Colonic mucosa (tissue), 4 donors: ENCODE measurements at regions not wholly inside any gene's neighbourhood (a gene's known extent, or its start where the extent isn't known, plus 50 kb on each side); places are given as distances from the start of the nearest gene placed in this dataset.

ENCODE experiments used
- DNase-seq: peaks from one replicate; pipeline ENCODE4 v3.0.0-alpha.2; 2020
- H3K27ac ChIP-seq: fragments of 200-600 bp; one replicate; pipeline ENCODE4 v1.8.0; 2021
- H3K27me3 ChIP-seq: fragments of 200-600 bp; one replicate; pipeline ENCODE4 v1.8.0; 2021
- H3K36me3 ChIP-seq: fragments of 200-600 bp; one replicate; pipeline ENCODE4 v1.8.0; 2021
- H3K4me1 ChIP-seq: fragments of 200-600 bp; one replicate; pipeline ENCODE4 v1.8.0; 2021; ENCODE audit warnings: mild to moderate bottlenecking
- H3K4me3 ChIP-seq: fragments of 200-600 bp; one replicate; pipeline ENCODE4 v1.8.0; 2021
- H3K9ac ChIP-seq, 2 donors: one replicate each; pipeline ENCODE4 v1.7.0; 2013; ENCODE audit warnings: control low read depth in 2 of 2, low read depth in 2 of 2, low read length in 2 of 2
- H3K9me3 ChIP-seq: fragments of 200-600 bp; one replicate; pipeline ENCODE4 v1.8.0; 2021
- CTCF ChIP-seq: fragments of 200-600 bp; IDR thresholded peaks from one replicate; pipeline ENCODE4 v1.8.0; 2022; ENCODE audit warnings: antibody characterized with exemption, mild to moderate bottlenecking
- intact Hi-C: fragments of 100-400 bp; cut with DNase I; formaldehyde crosslinking; loops from one replicate; pipeline ENCODE4 v1.14.1; 2022
- donor health status: healthy.
- donor health status: DM: no; HTN: no; CAD: no.
- donor health status: DM: no; HTN: no; CAD: no.

DNA sequence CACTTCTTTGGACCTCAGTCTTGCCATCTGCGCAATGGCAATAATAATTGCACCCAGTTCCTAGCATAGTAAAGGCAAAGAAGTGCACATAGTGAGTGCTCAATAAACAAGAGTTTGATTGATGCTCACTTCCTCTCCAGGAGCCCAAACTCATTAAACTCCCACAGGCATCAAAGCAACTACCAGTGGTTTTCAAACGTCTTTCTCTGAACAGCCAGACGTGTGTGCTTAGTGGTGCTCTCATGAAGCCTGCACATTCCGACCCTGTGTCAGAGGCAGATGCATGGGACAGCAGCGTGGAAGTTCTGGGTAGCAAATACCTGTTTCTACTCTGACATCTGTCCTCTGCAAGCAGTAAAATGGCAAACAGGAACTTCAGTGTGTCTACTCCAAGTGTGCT is 146.3 kb upstream of the MAFB start:
- TF ChIP-seq CTCF: no peak
- Histone ChIP-seq H3K9ac (no peak overlapping the region), H3K36me3 (no peaks in the 10 kb centered on the region), H3K9me3 (no peaks in the 10 kb centered on the region), H3K4me3 (no peak overlapping the region), H3K4me1 (no peaks in the 10 kb centered on the region), H3K27me3 (no peaks in the 10 kb centered on the region), H3K27ac (no peak overlapping the region)
- intact Hi-C loops: no loop called here
- no peak for DNase-seq

DNA sequence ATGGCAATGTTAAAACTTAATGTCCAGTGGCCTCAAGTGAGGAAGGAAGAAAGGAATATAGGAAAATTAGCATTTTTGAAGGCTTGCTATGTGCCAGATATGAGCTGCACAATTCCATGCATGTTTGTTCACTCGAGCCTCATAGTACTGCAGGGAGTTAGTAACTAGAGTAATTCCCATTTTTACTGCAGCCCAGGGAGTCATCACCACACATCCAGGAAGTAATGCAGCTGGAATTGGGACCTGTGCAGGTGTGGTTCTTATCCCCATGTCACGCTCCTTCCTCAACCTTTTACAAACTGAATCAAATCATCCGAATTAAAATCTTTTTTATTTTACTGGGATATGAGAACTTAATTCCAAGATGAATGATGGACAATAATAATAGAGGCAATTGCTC is 149.5 kb upstream of the MAFB start:
- H3K4me1 ChIP-seq: no peaks in the 10 kb centered on the region
- no peaks in the 10 kb centered on the region for H3K9me3 ChIP-seq
- H3K4me3 ChIP-seq: no peak overlapping the region
- H3K27me3 ChIP-seq: no peaks in the 10 kb centered on the region
- no peaks in the 10 kb centered on the region for H3K36me3 ChIP-seq
- intact Hi-C loops: no loop called here
- no peak overlapping the region for H3K9ac ChIP-seq
- H3K27ac ChIP-seq: no peak overlapping the region
- no peak for DNase-seq
- no peak for TF ChIP-seq CTCF

DNA sequence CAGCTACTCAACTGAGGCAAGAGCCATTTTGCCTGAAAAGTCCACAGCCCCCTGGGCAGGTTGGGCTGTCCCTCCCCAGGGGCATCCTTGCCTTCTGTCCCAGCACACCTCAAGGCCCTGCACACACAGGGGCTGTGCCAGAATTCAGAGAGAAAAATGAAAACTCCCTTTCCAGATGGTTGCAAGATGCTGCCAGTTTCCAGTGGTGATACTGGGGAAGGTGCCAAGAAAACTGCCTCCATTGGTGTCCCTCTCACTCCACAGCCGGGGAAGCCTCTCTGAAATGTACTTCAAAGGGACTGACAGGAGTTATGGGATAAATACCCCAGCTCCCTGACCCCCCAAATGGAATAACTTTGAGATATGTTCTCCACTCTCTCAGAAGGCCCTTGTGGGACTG is 154.2 kb upstream of the MAFB start:
- intact Hi-C loops: no loop called here
- no peak for DNase-seq
- TF ChIP-seq CTCF: no peak
- Histone ChIP-seq H3K36me3 (no peaks in the 10 kb centered on the region), H3K9ac (no peak overlapping the region), H3K27me3 (no peaks in the 10 kb centered on the region), H3K4me3 (no peak overlapping the region), H3K27ac (no peak overlapping the region), H3K4me1 (no peaks in the 10 kb centered on the region), H3K9me3 (no peaks in the 10 kb centered on the region)

DNA sequence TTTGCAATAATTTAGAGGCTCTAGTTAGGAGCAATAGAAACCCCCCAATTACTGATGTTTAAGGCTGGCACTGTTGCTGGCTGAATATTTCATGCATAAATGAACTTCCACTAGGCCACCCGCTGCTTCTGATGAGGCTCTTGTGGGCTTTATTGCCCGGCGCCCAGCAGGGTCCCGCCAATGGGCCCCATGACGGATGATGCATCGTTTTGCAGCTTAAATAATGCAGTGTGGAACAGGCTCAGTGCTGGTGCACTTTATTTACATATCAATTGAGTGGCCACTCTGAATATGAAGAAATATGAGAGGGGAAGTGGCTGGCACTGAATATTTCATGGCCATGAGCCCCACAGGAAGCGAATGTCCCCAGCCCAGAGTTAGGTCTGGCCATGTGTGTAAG is 155.3 kb upstream of the MAFB start:
- Histone ChIP-seq H3K4me3 (no peak overlapping the region), H3K27ac (no peak overlapping the region), H3K27me3 (no peaks in the 10 kb centered on the region), H3K9ac (no peak overlapping the region), H3K9me3 (no peaks in the 10 kb centered on the region), H3K4me1 (no peaks in the 10 kb centered on the region), H3K36me3 (no peaks in the 10 kb centered on the region)
- intact Hi-C loops: no loop called here
- TF ChIP-seq CTCF: no peak
- DNase-seq: no peak

GRCh38 chr20:40848096-40848495 is 159.1 kb upstream of the MAFB start:
- TF ChIP-seq CTCF: no peak
- H3K9ac ChIP-seq: no peak overlapping the region
- no peaks in the 10 kb centered on the region for H3K27me3 ChIP-seq
- no peak overlapping the region for H3K4me3 ChIP-seq
- no peaks in the 10 kb centered on the region for H3K36me3 ChIP-seq
- no peaks in the 10 kb centered on the region for H3K9me3 ChIP-seq
- no peak for DNase-seq
- H3K27ac ChIP-seq: no peak overlapping the region
- intact Hi-C loops: no loop called here
- no peaks in the 10 kb centered on the region for H3K4me1 ChIP-seq

- Histone ChIP-seq H3K27me3 (no peaks in the 10 kb centered on the region), H3K4me3 (no peak overlapping the region), H3K9ac (no peak overlapping the region), H3K4me1 (no peaks in the 10 kb centered on the region), H3K36me3 (no peaks in the 10 kb centered on the region), H3K9me3 (no peaks in the 10 kb centered on the region), H3K27ac (no peak overlapping the region)
- intact Hi-C loops: no loop called here
- no peak for TF ChIP-seq CTCF
- DNase-seq: no peak
Observed at GRCh38 chr20:40848526-40848925, 159.5 kb upstream of the MAFB start.
